Peyer's patch (tissue), 4 donors: ENCODE measurements at regions not wholly inside any gene's neighbourhood (a gene's known extent, or its start where the extent isn't known, plus 50 kb on each side); places are given as distances from the start of the nearest gene placed in this dataset.

Experiments
- POLR2A ChIP-seq, 2 donors: fragments of 450-650 bp; IDR thresholded peaks; one replicate each; pipeline ENCODE4 v1.5.1; 2017; ENCODE audit warnings: antibody characterized with exemption in 2 of 2, mild to moderate bottlenecking in 2 of 2, moderate library complexity in 2 of 2
- TF ChIP-seq, protein P1 (sequence below), 6 experiments: fragments of 450-650 bp in 4 of 6; fragments of 200-600 bp in 2 of 6; sonication (generic) in 1 of 6; IDR thresholded peaks; one replicate each; pipeline ENCODE4 v1.5.1; 2017 to 2019; ENCODE audit warnings: antibody characterized with exemption in 6 of 6, mild to moderate bottlenecking in 3 of 6, moderate library complexity in 1 of 6

DNA sequence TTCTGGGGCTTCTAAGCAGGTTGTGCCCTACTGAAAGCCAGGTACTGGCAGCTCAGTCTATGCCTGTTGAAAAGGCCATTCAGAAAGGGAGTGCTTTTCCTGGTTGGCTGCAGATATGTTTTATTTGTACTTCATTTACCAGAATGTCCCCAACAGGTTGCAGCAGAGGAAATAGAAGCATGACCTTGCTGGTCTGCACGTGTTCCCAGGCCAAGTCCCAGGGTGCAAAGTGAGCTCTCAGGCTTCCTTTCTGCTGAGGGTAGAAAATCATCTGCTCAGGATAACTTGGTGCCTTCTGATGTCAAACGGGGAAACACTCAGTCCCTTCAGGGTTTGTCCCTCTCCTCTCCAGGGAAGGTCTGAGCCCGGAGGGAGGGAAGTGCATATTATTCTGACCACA lies 356.4 kb downstream of the BCL11B start:
- TF ChIP-seq, protein P1, sequence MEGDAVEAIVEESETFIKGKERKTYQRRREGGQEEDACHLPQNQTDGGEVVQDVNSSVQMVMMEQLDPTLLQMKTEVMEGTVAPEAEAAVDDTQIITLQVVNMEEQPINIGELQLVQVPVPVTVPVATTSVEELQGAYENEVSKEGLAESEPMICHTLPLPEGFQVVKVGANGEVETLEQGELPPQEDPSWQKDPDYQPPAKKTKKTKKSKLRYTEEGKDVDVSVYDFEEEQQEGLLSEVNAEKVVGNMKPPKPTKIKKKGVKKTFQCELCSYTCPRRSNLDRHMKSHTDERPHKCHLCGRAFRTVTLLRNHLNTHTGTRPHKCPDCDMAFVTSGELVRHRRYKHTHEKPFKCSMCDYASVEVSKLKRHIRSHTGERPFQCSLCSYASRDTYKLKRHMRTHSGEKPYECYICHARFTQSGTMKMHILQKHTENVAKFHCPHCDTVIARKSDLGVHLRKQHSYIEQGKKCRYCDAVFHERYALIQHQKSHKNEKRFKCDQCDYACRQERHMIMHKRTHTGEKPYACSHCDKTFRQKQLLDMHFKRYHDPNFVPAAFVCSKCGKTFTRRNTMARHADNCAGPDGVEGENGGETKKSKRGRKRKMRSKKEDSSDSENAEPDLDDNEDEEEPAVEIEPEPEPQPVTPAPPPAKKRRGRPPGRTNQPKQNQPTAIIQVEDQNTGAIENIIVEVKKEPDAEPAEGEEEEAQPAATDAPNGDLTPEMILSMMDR (IDR thresholded peaks at IDR 0.05) = no peak
- no peak for TF ChIP-seq POLR2A (IDR thresholded peaks at IDR 0.05)
